BLaER1 treated with 17β-estradiol and CSF1 and Interleukin-3, amounts not matched to agents 10 nM and 100 nM (cell line): ENCODE measurements at regions not wholly inside any gene's neighbourhood (a gene's known extent, or its start where the extent isn't known, plus 50 kb on each side); places are given as distances from the start of the nearest gene placed in this dataset.
"Not testable (repeated sequence)": the region's sequence is repeated elsewhere in the genome, so short reads cannot be mapped to it uniquely, and the experiment has no call there.

ENCODE experiments used
- H3K27ac ChIP-seq, 11 experiments: shearing (Covaris generic); formaldehyde crosslinking; 2 replicates each; pipeline ENCODE4 v1.8.1; 2022
- H3K27me3 ChIP-seq, 11 experiments: shearing (Covaris generic); formaldehyde crosslinking; 2 replicates each; pipeline ENCODE4 v1.8.1; 2022
- H3K36me3 ChIP-seq, 11 experiments: shearing (Covaris generic); formaldehyde crosslinking; 2 replicates each; pipeline ENCODE4 v1.8.1; 2022
- H3K4me1 ChIP-seq, 10 experiments: shearing (Covaris generic); formaldehyde crosslinking; 2 replicates each; pipeline ENCODE4 v1.8.1; 2022
- H3K4me2 ChIP-seq, 11 experiments: shearing (Covaris generic); formaldehyde crosslinking; 2 replicates each; pipeline ENCODE4 v1.8.1; 2022
- H3K4me3 ChIP-seq, 10 experiments: shearing (Covaris generic); formaldehyde crosslinking; 2 replicates each; pipeline ENCODE4 v1.8.1; 2022
- H3K9ac ChIP-seq, 11 experiments: shearing (Covaris generic); formaldehyde crosslinking; 2 replicates each; pipeline ENCODE4 v1.8.1; 2022
- H3K9me3 ChIP-seq, 11 experiments: shearing (Covaris generic); formaldehyde crosslinking; replicated peaks in 1 of 11; 2 replicates each; pipeline ENCODE4 v1.8.1; 2022
- H4K20me1 ChIP-seq, 11 experiments: shearing (Covaris generic); formaldehyde crosslinking; 2 replicates each; pipeline ENCODE4 v1.8.1; 2022
- Cebpa-rat ChIP-seq, 11 experiments: shearing (Covaris generic); IDR thresholded peaks; 2 replicates each; pipeline ENCODE4 v1.8.1; 2022

- no peak overlapping the region for H3K4me3 ChIP-seq
- no peaks in the 10 kb centered on the region for H3K4me1 ChIP-seq
- no peak for TF ChIP-seq Cebpa-rat (IDR thresholded peaks at IDR 0.05)
- no peaks in the 10 kb centered on the region for H3K27me3 ChIP-seq
- no peaks in the 10 kb centered on the region for H3K36me3 ChIP-seq
- no peak overlapping the region for H3K9ac ChIP-seq
- H3K4me2 ChIP-seq = no peak overlapping the region
- no peak overlapping the region for H3K27ac ChIP-seq
- no peaks in the 10 kb centered on the region for H4K20me1 ChIP-seq
- H3K9me3 ChIP-seq = no peaks in the 10 kb centered on the region
Observed at GRCh38 chr7:115350764-115351163, 428.9 kb downstream of the MDFIC start.

- Histone ChIP-seq H3K27ac (no peak overlapping the region), H3K27me3 (no peaks in the 10 kb centered on the region), H3K9me3 (no peaks in the 10 kb centered on the region), H3K4me1 (no peaks in the 10 kb centered on the region), H3K36me3 (no peaks in the 10 kb centered on the region), H4K20me1 (no peaks in the 10 kb centered on the region), H3K9ac (no peak overlapping the region), H3K4me3 (no peak overlapping the region), H3K4me2 (no peak overlapping the region)
- TF ChIP-seq Cebpa-rat (IDR thresholded peaks at IDR 0.05) = no peak
Observed at GRCh38 chr7:115349635-115350034, 427.7 kb downstream of the MDFIC start.

- H4K20me1 ChIP-seq = no peaks in the 10 kb centered on the region
- no peak overlapping the region for H3K4me3 ChIP-seq
- no peak overlapping the region for H3K4me2 ChIP-seq
- no peak overlapping the region for H3K9ac ChIP-seq
- H3K27me3 ChIP-seq = no peaks in the 10 kb centered on the region
- TF ChIP-seq Cebpa-rat (IDR thresholded peaks at IDR 0.05) = no peak
- H3K9me3 ChIP-seq = no peaks in the 10 kb centered on the region
- no peak overlapping the region for H3K27ac ChIP-seq
- no peaks in the 10 kb centered on the region for H3K36me3 ChIP-seq
- no peaks in the 10 kb centered on the region for H3K4me1 ChIP-seq
Observed at GRCh38 chr7:115346685-115347084, 424.8 kb downstream of the MDFIC start.

- H3K9ac ChIP-seq = no peak overlapping the region
- H4K20me1 ChIP-seq = no peaks in the 10 kb centered on the region
- TF ChIP-seq Cebpa-rat (IDR thresholded peaks at IDR 0.05) = no peak
- no peaks in the 10 kb centered on the region for H3K36me3 ChIP-seq
- no peaks in the 10 kb centered on the region for H3K9me3 ChIP-seq
- no peaks in the 10 kb centered on the region for H3K4me1 ChIP-seq
- no peak overlapping the region for H3K4me2 ChIP-seq
- H3K4me3 ChIP-seq = no peak overlapping the region
- no peaks in the 10 kb centered on the region for H3K27me3 ChIP-seq
- no peak overlapping the region for H3K27ac ChIP-seq
Observed at GRCh38 chr7:115340828-115341227, 418.9 kb downstream of the MDFIC start.

GRCh38 chr7:115338016-115338415, 416.1 kb downstream of the MDFIC start:
- no peak overlapping the region for H3K9ac ChIP-seq
- TF ChIP-seq Cebpa-rat (IDR thresholded peaks at IDR 0.05) = no peak
- H3K4me2 ChIP-seq = no peak overlapping the region
- H3K9me3 ChIP-seq = no peaks in the 10 kb centered on the region
- H3K27ac ChIP-seq = no peak overlapping the region
- H4K20me1 ChIP-seq = no peaks in the 10 kb centered on the region
- no peaks in the 10 kb centered on the region for H3K27me3 ChIP-seq
- no peak overlapping the region for H3K4me3 ChIP-seq
- no peaks in the 10 kb centered on the region for H3K4me1 ChIP-seq
- H3K36me3 ChIP-seq = no peaks in the 10 kb centered on the region

- Histone ChIP-seq H3K27ac (no peak overlapping the region), H3K9ac (no peak overlapping the region), H3K4me2 (no peak overlapping the region), H3K27me3 (no peaks in the 10 kb centered on the region), H3K4me3 (no peak overlapping the region), H3K36me3 (no peaks in the 10 kb centered on the region), H3K4me1 (no peaks in the 10 kb centered on the region), H4K20me1 (no peaks in the 10 kb centered on the region), H3K9me3 (no peaks in the 10 kb centered on the region)
- TF ChIP-seq Cebpa-rat (IDR thresholded peaks at IDR 0.05) = no peak
Observed at GRCh38 chr7:115332691-115333090, 410.8 kb downstream of the MDFIC start.

- no peak for TF ChIP-seq Cebpa-rat (IDR thresholded peaks at IDR 0.05)
- Histone ChIP-seq H3K9ac (no peak overlapping the region), H3K27me3 (no peaks in the 10 kb centered on the region), H3K27ac (no peak overlapping the region), H3K4me2 (no peak overlapping the region), H3K4me3 (no peak overlapping the region), H3K9me3 (no peaks in the 10 kb centered on the region), H3K4me1 (no peaks in the 10 kb centered on the region), H4K20me1 (no peaks in the 10 kb centered on the region), H3K36me3 (no peaks in the 10 kb centered on the region)
Observed at GRCh38 chr7:115329006-115329405, 407.1 kb downstream of the MDFIC start.

- Histone ChIP-seq H3K36me3 (no peaks in the 10 kb centered on the region), H3K9ac (no peak overlapping the region), H3K4me3 (no peak overlapping the region), H3K9me3 (no peaks in the 10 kb centered on the region), H3K27me3 (no peaks in the 10 kb centered on the region), H3K4me2 (no peak overlapping the region), H3K4me1 (no peaks in the 10 kb centered on the region), H4K20me1 (no peaks in the 10 kb centered on the region), H3K27ac (no peak overlapping the region)
- no peak for TF ChIP-seq Cebpa-rat (IDR thresholded peaks at IDR 0.05)
Observed at GRCh38 chr7:115328018-115328417, 406.1 kb downstream of the MDFIC start.

GRCh38 chr7:115327326-115327725, 405.4 kb downstream of the MDFIC start:
- Histone ChIP-seq H3K36me3 (no peaks in the 10 kb centered on the region), H3K4me1 (no peaks in the 10 kb centered on the region), H4K20me1 (no peaks in the 10 kb centered on the region), H3K9ac (no peak overlapping the region), H3K4me3 (no peak overlapping the region), H3K4me2 (no peak overlapping the region), H3K27ac (no peak overlapping the region), H3K27me3 (no peaks in the 10 kb centered on the region), H3K9me3 (no peaks in the 10 kb centered on the region)
- TF ChIP-seq Cebpa-rat (IDR thresholded peaks at IDR 0.05) = no peak

- H3K27me3 ChIP-seq = no peaks in the 10 kb centered on the region
- no peak for TF ChIP-seq Cebpa-rat (IDR thresholded peaks at IDR 0.05)
- H3K4me1 ChIP-seq = no peaks in the 10 kb centered on the region
- H3K9ac ChIP-seq = no peak overlapping the region
- H3K36me3 ChIP-seq = no peaks in the 10 kb centered on the region
- H4K20me1 ChIP-seq = no peaks in the 10 kb centered on the region
- no peak overlapping the region for H3K4me2 ChIP-seq
- no peak overlapping the region for H3K27ac ChIP-seq
- H3K9me3 ChIP-seq = no peaks in the 10 kb centered on the region
- no peak overlapping the region for H3K4me3 ChIP-seq
Observed at GRCh38 chr7:115319541-115319940, 397.6 kb downstream of the MDFIC start.

GRCh38 chr7:115310316-115310715, 388.4 kb downstream of the MDFIC start:
- H3K27ac ChIP-seq, H3K9me3 ChIP-seq, H3K4me3 ChIP-seq, H3K27me3 ChIP-seq, H3K36me3 ChIP-seq, H4K20me1 ChIP-seq, H3K4me1 ChIP-seq, H3K9ac ChIP-seq, H3K4me2 ChIP-seq: not testable (repeated sequence)
